HEK293 (cell line): ENCODE measurements at regions not wholly inside any gene's neighbourhood (a gene's known extent, or its start where the extent isn't known, plus 50 kb on each side); places are given as distances from the start of the nearest gene placed in this dataset.

ENCODE experiments used
- CTCF ChIP-seq: fragments of 450-650 bp; formaldehyde crosslinking; IDR thresholded peaks from 2 replicates; pipeline ENCODE4 v1.5.1; 2016; ENCODE audit warnings: missing biosample characterization, missing genetic modification characterization
- GLI4 ChIP-seq: fragments of 450-650 bp; formaldehyde crosslinking; IDR thresholded peaks from 2 replicates; pipeline ENCODE4 v1.5.1; 2016; ENCODE audit warnings: missing biosample characterization, missing genetic modification characterization
- PRDM10 ChIP-seq: fragments of 450-650 bp; formaldehyde crosslinking; IDR thresholded peaks from 2 replicates; pipeline ENCODE4 v1.5.1; 2016; ENCODE audit warnings: missing biosample characterization, missing genetic modification characterization
- PRDM6 ChIP-seq: fragments of 450-650 bp; formaldehyde crosslinking; IDR thresholded peaks from 2 replicates; pipeline ENCODE4 v1.5.1; 2017; ENCODE audit warnings: missing biosample characterization, missing genetic modification characterization
- YY1 ChIP-seq: fragments of 450-650 bp; formaldehyde crosslinking; IDR thresholded peaks from 2 replicates; pipeline ENCODE4 v1.5.1; 2018; ENCODE audit warnings: missing biosample characterization, missing genetic modification characterization
- ZBTB21 ChIP-seq: fragments of 450-650 bp; formaldehyde crosslinking; IDR thresholded peaks from 2 replicates; pipeline ENCODE4 v1.5.1; 2017; ENCODE audit warnings: missing biosample characterization, missing genetic modification characterization
- ZNF146 ChIP-seq: fragments of 450-650 bp; formaldehyde crosslinking; IDR thresholded peaks from 2 replicates; pipeline ENCODE4 v1.5.1; 2016; ENCODE audit warnings: missing biosample characterization, missing genetic modification characterization
- ZNF24 ChIP-seq: fragments of 450-650 bp; formaldehyde crosslinking; IDR thresholded peaks from 2 replicates; pipeline ENCODE4 v1.5.1; 2016; ENCODE audit warnings: missing biosample characterization, missing genetic modification characterization
- ZNF664 ChIP-seq: fragments of 450-650 bp; formaldehyde crosslinking; IDR thresholded peaks from 2 replicates; pipeline ENCODE4 v1.5.1; 2016; ENCODE audit warnings: missing biosample characterization, missing genetic modification characterization
- ZNF792 ChIP-seq: fragments of 450-650 bp; formaldehyde crosslinking; IDR thresholded peaks from 2 replicates; pipeline ENCODE4 v1.5.1; 2016; ENCODE audit warnings: missing biosample characterization, missing genetic modification characterization

DNA sequence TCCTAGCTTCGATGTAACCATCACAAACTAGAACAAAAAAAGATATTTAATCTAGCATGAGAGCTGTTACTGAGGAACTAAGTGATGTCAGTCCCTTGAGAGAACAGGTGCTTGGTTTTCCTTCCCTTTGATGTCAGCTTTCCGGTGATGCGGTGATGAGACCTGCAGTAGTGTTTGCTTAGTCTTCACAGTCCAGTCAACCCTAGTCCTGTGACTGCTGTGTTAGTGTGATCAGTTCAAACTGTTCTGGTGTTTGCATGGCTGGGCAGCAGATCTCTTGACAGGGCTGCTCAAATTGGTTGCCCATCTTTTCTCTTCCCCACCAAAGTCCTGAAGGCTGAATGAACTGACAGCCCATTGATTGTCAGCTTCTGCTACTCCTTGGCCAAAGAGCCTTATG, 608.6 kb upstream of the DAB2 start:
- TF ChIP-seq ZNF146 (tag by site-specific recombination) (no peak), PRDM10 (tag by site-specific recombination) (no peak), CTCF (tag by site-specific recombination) (no peak), GLI4 (tag by site-specific recombination) (no peak), ZNF24 (tag by site-specific recombination) (no peak), YY1 (no peak), PRDM6 (tag by site-specific recombination) (no peak), ZNF664 (tag by site-specific recombination) (no peak), ZBTB21 (tag by site-specific recombination) (no peak), ZNF792 (tag by site-specific recombination) (no peak)
